Activated B cell treated with CpG ODN at 0.5 μM for 24 hours (primary cell): ENCODE measurements at regions not wholly inside any gene's neighbourhood (a gene's known extent, or its start where the extent isn't known, plus 50 kb on each side); places are given as distances from the start of the nearest gene placed in this dataset.

ENCODE experiments used
- ATAC-seq: fragments of 200-7000 bp; cut with Tn5 transposase; one replicate; pipeline ENCODE4 v1.10.0; 2021; ENCODE audit warnings: low read depth, mild to moderate bottlenecking, moderate library complexity
- CTCF ChIA-PET: fragments of 350-600 bp; sonication (Branson Sonifier 250); formaldehyde crosslinking; loops from one replicate; lab custom pipeline; 2021; ENCODE audit warnings: antibody characterized with exemption; lab: Charles Lee
- POLR2A ChIA-PET: fragments of 350-600 bp; sonication (Branson Sonifier 250); formaldehyde crosslinking; loops from one replicate; lab custom pipeline; 2021; ENCODE audit warnings: antibody characterized with exemption; lab: Charles Lee
- DNase-seq: peaks from one replicate; pipeline ENCODE4 v3.0.0; 2022
- H3K27ac Mint-ChIP-seq: one replicate; pipeline ENCODE4 v1.8.0; 2020; ENCODE audit warnings: mixed read lengths
- H3K27me3 Mint-ChIP-seq: one replicate; pipeline ENCODE4 v1.8.0; 2021; ENCODE audit warnings: mixed read lengths
- H3K36me3 Mint-ChIP-seq: one replicate; pipeline ENCODE4 v1.8.0; 2021; ENCODE audit warnings: low read depth, mixed read lengths
- H3K4me1 Mint-ChIP-seq: one replicate; pipeline ENCODE4 v1.8.0; 2021; ENCODE audit warnings: mixed read lengths
- H3K4me3 Mint-ChIP-seq: one replicate; pipeline ENCODE4 v1.8.0; 2020; ENCODE audit warnings: mild to moderate bottlenecking, mixed read lengths
- H3K9me3 Mint-ChIP-seq: one replicate; pipeline ENCODE4 v1.8.0; 2020; ENCODE audit warnings: mixed read lengths
- intact Hi-C: fragments of 100-400 bp; cut with micrococcal nuclease; formaldehyde crosslinking; loops from one replicate; pipeline ENCODE4 v1.15.1; 2024
- TF ChIP-seq, protein P1 (sequence below): fragments of 200-600 bp; IDR thresholded peaks from one replicate; pipeline ENCODE4 v1.8.0; 2022; ENCODE audit warnings: antibody characterized with exemption, mild to moderate bottlenecking

DNA sequence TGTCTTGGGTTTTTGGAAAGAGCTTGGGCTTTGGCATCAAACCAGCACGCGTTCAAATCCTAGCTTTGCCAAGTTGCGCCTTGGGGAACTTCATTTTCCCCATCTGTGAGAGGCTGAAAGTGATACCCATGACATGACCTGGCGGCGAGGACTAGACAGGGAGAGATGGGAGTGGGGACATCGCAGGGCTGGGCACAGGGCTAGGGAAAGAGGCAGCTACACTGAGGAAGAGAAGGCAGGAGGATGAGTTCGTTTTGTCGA lies 202.9 kb downstream of the IRF8 start:
- intact Hi-C loops, result no loop called here
- H3K4me1 Mint-ChIP-seq, result no peaks in the 10 kb centered on the region
- no peak overlapping the region for H3K27ac Mint-ChIP-seq
- CTCF ChIA-PET, result no interaction called here
- DNase-seq (no peak), ATAC-seq (no peak)
- H3K9me3 Mint-ChIP-seq, result no peaks in the 10 kb centered on the region
- POLR2A ChIA-PET, result no interaction called here
- TF ChIP-seq, protein P1, sequence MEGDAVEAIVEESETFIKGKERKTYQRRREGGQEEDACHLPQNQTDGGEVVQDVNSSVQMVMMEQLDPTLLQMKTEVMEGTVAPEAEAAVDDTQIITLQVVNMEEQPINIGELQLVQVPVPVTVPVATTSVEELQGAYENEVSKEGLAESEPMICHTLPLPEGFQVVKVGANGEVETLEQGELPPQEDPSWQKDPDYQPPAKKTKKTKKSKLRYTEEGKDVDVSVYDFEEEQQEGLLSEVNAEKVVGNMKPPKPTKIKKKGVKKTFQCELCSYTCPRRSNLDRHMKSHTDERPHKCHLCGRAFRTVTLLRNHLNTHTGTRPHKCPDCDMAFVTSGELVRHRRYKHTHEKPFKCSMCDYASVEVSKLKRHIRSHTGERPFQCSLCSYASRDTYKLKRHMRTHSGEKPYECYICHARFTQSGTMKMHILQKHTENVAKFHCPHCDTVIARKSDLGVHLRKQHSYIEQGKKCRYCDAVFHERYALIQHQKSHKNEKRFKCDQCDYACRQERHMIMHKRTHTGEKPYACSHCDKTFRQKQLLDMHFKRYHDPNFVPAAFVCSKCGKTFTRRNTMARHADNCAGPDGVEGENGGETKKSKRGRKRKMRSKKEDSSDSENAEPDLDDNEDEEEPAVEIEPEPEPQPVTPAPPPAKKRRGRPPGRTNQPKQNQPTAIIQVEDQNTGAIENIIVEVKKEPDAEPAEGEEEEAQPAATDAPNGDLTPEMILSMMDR, result no peak
- no peaks in the 10 kb centered on the region for H3K36me3 Mint-ChIP-seq
- H3K4me3 Mint-ChIP-seq, result no peak overlapping the region
- peaks cover 4% of the 10 kb centered on the region for H3K27me3 Mint-ChIP-seq

DNA sequence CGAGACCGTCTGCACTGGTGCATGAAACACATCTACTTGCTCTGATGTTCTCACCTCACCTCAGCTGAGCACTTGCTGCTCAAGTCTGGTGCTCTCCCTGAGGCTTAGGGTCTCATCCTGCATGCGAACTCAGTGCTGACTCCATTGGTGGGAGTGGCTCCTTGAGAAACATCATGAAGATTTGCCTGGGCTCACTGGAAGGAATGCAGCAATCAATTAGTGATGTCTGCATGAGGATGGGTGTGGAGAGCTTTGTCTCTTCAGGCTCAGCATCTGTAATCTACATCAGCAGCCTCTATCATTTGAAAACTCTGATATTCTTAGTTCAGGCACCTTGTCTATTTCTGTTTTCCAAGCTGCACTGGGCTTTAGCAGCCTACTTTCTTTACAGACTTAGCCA lies 204.4 kb downstream of the IRF8 start:
- POLR2A ChIA-PET, result no interaction called here
- Mint-ChIP-seq H3K4me1 (no peaks in the 10 kb centered on the region), H3K27me3 (peaks cover 4% of the 10 kb centered on the region), H3K36me3 (no peaks in the 10 kb centered on the region), H3K4me3 (no peak overlapping the region), H3K9me3 (no peaks in the 10 kb centered on the region), H3K27ac (no peak overlapping the region)
- DNase-seq (no peak), ATAC-seq (no peak)
- CTCF ChIA-PET, result no interaction called here
- TF ChIP-seq, protein P1, result no peak
- intact Hi-C loops, result no loop called here

DNA sequence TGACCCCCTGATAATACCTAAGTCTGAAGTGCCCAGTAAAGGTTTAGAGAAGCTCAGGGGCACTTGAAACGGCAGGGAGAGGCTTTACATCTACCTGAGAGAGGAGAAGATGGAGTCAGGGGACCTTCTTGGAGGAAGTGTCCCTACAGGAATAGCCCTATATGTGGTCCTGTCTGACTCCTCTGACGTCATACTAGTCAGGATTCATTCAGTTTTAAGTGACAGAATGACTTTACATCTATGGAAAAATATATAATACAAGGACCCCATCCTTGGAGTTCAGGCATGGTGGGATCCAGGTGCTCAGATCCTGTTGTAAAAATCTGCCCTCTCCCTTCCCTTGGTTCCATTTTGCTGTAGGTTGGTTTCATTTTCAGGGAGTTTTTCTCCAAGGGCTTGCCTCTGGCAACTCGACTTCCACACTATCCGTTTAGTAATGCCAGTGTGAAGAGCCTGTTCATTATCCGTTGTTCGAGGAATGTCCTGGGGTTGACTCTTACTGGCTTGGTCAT lies 205.6 kb downstream of the IRF8 start:
- DNase-seq (no peak), ATAC-seq (no peak)
- TF ChIP-seq, protein P1, result no peak
- H3K4me1 Mint-ChIP-seq, result no peaks in the 10 kb centered on the region
- H3K9me3 Mint-ChIP-seq, result no peaks in the 10 kb centered on the region
- H3K36me3 Mint-ChIP-seq, result no peaks in the 10 kb centered on the region
- ChIA-PET CTCF (no interaction called here), POLR2A (no interaction called here)
- intact Hi-C loops, result no loop called here
- H3K27me3 Mint-ChIP-seq, result no peaks in the 10 kb centered on the region
- H3K27ac Mint-ChIP-seq, result no peak overlapping the region
- no peak overlapping the region for H3K4me3 Mint-ChIP-seq

DNA sequence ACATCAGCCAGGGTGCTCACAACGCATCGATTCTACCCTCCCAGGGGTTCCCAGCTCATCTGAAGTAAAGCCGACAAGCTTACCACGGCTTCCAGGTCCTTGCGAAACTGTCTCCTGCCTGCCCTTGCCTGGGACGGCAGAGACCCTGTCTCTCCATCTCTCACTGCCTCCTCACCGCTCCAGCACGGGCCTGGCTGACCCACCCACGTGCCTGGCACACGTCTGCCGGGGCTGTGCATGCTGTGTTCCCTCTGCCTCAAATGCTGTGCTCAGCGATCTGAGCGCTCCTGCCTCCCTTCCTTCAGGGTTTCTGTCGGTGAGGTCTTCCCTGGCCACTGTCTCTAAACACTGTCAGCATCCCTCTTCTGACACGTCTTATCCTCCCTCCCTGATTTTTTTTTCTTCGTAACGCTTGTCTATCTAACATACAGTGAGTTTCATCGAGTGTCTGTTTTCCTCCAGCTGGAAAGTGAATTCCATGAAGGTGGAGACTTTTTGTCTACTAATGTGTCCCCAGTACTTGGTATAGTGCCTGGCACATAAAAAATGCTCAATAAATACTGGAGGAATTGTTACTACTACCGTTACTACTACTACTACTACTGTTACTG lies 208.4 kb downstream of the IRF8 start:
- no peaks in the 10 kb centered on the region for H3K9me3 Mint-ChIP-seq
- ChIA-PET POLR2A (no interaction called here), CTCF (no interaction called here)
- H3K4me1 Mint-ChIP-seq, result no peaks in the 10 kb centered on the region
- TF ChIP-seq, protein P1, result no peak
- no peaks in the 10 kb centered on the region for H3K27me3 Mint-ChIP-seq
- H3K27ac Mint-ChIP-seq, result no peak overlapping the region
- no peak for DNase-seq
- ATAC-seq, result no peak
- no peak overlapping the region for H3K4me3 Mint-ChIP-seq
- no peaks in the 10 kb centered on the region for H3K36me3 Mint-ChIP-seq
- intact Hi-C loops, result no loop called here

DNA sequence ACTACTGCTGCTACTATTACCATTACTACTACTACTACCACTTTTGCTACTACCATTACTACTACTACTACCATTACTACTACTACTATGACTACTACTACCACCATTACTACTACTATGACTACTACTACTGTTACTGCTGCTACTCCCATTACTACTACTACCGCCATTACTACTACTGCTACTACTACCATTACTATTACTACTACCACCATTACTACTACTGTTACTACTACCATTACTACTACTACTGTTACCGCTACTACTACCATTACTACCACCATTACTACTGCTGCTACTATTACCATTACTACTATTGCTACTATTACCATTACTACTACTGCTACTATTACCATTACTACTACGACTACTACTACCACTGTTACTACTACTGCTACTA lies 209.1 kb downstream of the IRF8 start:
- intact Hi-C loops, result no loop called here
- H3K27ac Mint-ChIP-seq, result no peak overlapping the region
- no peak for ATAC-seq
- no peak overlapping the region for H3K4me3 Mint-ChIP-seq
- H3K4me1 Mint-ChIP-seq, result no peaks in the 10 kb centered on the region
- H3K27me3 Mint-ChIP-seq, result peaks cover 4% of the 10 kb centered on the region
- TF ChIP-seq, protein P1, result no peak
- no peaks in the 10 kb centered on the region for H3K9me3 Mint-ChIP-seq
- DNase-seq, result no peak
- H3K36me3 Mint-ChIP-seq, result no peaks in the 10 kb centered on the region
- ChIA-PET CTCF (no interaction called here), POLR2A (no interaction called here)
